H1 (cell line): ENCODE measurements at regions not wholly inside any gene's neighbourhood (a gene's known extent, or its start where the extent isn't known, plus 50 kb on each side); places are given as distances from the start of the nearest gene placed in this dataset.

ENCODE experiments used
- EZH2 ChIP-seq: fragments of 200-600 bp; sonication (generic); IDR thresholded peaks from 2 replicates; pipeline ENCODE4 v1.7.1; 2012; ENCODE audit warnings: low read depth, mild to moderate bottlenecking, moderate library complexity, low read length, inconsistent platforms; ENCODE audit not compliant: severe bottlenecking
- SRF ChIP-seq: IDR thresholded peaks from 2 replicates; pipeline ENCODE4 v1.6.1; 2011; ENCODE audit warnings: mild to moderate bottlenecking, low read depth, low read length, moderate library complexity
- TF ChIP-seq, protein P1 (sequence below): fragments of 300-600 bp; sonication (generic); IDR thresholded peaks from 2 replicates; pipeline ENCODE4 v1.7.1; 2012; ENCODE audit warnings: low read length, moderate library complexity, mild to moderate bottlenecking, inconsistent platforms; ENCODE audit not compliant: insufficient replicate concordance

DNA sequence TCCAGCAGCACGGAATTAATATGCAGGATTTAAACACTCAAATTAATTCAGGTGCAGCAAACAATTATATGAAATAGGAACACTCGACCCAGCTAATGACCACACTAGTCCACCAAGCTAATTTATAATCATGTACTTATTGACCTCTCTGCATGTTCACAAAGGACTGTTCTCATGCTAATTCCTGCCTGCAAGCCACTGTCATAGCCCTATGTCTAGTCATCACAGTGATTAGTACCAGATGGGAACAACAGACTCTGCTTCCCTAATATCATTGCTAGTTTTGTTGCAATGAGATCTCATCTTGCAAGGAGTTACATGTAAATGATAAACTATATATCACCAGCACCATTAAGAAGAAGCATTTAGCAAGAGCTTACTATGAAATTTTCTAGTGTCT lies 553.0 kb upstream of the GRAMD2B start (continued):
- TF ChIP-seq EZH2: no peak
- TF ChIP-seq SRF: no peak
- TF ChIP-seq, protein P1, sequence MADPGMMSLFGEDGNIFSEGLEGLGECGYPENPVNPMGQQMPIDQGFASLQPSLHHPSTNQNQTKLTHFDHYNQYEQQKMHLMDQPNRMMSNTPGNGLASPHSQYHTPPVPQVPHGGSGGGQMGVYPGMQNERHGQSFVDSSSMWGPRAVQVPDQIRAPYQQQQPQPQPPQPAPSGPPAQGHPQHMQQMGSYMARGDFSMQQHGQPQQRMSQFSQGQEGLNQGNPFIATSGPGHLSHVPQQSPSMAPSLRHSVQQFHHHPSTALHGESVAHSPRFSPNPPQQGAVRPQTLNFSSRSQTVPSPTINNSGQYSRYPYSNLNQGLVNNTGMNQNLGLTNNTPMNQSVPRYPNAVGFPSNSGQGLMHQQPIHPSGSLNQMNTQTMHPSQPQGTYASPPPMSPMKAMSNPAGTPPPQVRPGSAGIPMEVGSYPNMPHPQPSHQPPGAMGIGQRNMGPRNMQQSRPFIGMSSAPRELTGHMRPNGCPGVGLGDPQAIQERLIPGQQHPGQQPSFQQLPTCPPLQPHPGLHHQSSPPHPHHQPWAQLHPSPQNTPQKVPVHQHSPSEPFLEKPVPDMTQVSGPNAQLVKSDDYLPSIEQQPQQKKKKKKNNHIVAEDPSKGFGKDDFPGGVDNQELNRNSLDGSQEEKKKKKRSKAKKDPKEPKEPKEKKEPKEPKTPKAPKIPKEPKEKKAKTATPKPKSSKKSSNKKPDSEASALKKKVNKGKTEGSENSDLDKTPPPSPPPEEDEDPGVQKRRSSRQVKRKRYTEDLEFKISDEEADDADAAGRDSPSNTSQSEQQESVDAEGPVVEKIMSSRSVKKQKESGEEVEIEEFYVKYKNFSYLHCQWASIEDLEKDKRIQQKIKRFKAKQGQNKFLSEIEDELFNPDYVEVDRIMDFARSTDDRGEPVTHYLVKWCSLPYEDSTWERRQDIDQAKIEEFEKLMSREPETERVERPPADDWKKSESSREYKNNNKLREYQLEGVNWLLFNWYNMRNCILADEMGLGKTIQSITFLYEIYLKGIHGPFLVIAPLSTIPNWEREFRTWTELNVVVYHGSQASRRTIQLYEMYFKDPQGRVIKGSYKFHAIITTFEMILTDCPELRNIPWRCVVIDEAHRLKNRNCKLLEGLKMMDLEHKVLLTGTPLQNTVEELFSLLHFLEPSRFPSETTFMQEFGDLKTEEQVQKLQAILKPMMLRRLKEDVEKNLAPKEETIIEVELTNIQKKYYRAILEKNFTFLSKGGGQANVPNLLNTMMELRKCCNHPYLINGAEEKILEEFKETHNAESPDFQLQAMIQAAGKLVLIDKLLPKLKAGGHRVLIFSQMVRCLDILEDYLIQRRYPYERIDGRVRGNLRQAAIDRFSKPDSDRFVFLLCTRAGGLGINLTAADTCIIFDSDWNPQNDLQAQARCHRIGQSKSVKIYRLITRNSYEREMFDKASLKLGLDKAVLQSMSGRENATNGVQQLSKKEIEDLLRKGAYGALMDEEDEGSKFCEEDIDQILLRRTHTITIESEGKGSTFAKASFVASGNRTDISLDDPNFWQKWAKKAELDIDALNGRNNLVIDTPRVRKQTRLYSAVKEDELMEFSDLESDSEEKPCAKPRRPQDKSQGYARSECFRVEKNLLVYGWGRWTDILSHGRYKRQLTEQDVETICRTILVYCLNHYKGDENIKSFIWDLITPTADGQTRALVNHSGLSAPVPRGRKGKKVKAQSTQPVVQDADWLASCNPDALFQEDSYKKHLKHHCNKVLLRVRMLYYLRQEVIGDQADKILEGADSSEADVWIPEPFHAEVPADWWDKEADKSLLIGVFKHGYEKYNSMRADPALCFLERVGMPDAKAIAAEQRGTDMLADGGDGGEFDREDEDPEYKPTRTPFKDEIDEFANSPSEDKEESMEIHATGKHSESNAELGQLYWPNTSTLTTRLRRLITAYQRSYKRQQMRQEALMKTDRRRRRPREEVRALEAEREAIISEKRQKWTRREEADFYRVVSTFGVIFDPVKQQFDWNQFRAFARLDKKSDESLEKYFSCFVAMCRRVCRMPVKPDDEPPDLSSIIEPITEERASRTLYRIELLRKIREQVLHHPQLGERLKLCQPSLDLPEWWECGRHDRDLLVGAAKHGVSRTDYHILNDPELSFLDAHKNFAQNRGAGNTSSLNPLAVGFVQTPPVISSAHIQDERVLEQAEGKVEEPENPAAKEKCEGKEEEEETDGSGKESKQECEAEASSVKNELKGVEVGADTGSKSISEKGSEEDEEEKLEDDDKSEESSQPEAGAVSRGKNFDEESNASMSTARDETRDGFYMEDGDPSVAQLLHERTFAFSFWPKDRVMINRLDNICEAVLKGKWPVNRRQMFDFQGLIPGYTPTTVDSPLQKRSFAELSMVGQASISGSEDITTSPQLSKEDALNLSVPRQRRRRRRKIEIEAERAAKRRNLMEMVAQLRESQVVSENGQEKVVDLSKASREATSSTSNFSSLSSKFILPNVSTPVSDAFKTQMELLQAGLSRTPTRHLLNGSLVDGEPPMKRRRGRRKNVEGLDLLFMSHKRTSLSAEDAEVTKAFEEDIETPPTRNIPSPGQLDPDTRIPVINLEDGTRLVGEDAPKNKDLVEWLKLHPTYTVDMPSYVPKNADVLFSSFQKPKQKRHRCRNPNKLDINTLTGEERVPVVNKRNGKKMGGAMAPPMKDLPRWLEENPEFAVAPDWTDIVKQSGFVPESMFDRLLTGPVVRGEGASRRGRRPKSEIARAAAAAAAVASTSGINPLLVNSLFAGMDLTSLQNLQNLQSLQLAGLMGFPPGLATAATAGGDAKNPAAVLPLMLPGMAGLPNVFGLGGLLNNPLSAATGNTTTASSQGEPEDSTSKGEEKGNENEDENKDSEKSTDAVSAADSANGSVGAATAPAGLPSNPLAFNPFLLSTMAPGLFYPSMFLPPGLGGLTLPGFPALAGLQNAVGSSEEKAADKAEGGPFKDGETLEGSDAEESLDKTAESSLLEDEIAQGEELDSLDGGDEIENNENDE: no peak
- TF ChIP-seq, all 59 proteins: peak for 0
